ENCODE measurements at regions not wholly inside any gene's neighbourhood (a gene's known extent, or its start where the extent isn't known, plus 50 kb on each side); places are given as distances from the start of the nearest gene placed in this dataset.

DNA sequence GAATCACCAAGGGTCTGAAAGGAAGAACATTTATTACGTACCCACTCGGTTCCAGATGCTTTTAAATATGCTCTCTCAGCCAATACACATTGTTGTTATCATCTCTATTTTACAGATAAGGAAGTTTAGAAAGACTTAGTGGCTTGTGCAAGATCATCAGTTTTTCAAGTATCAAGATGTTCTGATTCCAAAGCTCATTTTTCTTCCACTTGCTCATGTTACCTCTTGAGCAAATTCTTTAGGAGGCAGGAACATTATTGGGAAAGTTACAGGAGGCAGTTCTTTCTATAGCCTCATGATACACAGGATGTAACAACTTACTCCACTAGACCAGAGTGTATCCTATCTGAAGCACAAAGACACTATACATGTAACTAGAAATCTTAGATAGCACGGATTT, 65.0 kb upstream of the MMADHC start:
- H3K4me1 Mint-ChIP-seq: no peaks in the 10 kb centered on the region
- Histone ChIP-seq H3K36me3 (ENCODE audit: control insufficient read depth in 2 of 3, insufficient read depth in 3 of 3, low read length in 3 of 3) (no peaks in the 10 kb centered on the region), H3K4me3 (ENCODE audit: low read length) (no peak overlapping the region), H3K27ac (ENCODE audit: low read depth, low read length) (no peak overlapping the region), H3K9me3 (ENCODE audit: control insufficient read depth in 2 of 3, low read length in 3 of 3) (no peaks in the 10 kb centered on the region), H3K4me1 (ENCODE audit: control insufficient read depth in 2 of 2, insufficient read depth in 2 of 2, low read length in 2 of 2) (no peaks in the 10 kb centered on the region), H3K27me3 (ENCODE audit: control insufficient read depth in 2 of 2, insufficient read depth in 2 of 2, low read length in 2 of 2) (no peaks in the 10 kb centered on the region)
- H3K27me3 Mint-ChIP-seq: peaks cover 0 to 18% (median 4%) of the 10 kb centered on the region in 5 donors
- no peaks in the 10 kb centered on the region for H3K36me3 Mint-ChIP-seq
- CTCF ChIA-PET: no interaction called here
- intact Hi-C loops (cut with micrococcal nuclease): no loop called here
- DNase-seq: no peak
- peaks cover 0 to 6% (median 2%) of the 10 kb centered on the region in 11 donors for H3K9me3 Mint-ChIP-seq
- ATAC-seq: no peak
- POLR2A ChIA-PET: no interaction called here
- no peak overlapping the region for H3K4me3 Mint-ChIP-seq
- no peak overlapping the region for H3K27ac Mint-ChIP-seq

DNA sequence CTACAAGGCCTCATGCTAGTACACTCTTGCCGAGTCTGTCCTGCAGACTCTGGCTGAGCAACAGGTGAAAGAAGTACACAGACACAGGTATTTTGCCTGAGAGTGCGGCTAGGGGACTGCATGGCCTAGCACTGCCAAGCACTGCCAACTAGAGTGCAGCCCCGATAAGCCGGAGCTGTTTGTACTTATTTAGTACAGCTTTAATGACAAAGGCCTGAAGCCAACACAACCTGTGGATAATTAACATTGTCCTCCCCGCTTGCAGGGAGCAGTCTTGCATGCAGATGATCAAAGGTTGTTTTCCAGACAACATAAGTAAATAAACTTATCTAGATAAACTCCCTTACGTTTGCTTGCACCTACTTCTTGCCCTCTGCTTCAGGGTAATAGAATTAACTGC, 63.7 kb upstream of the MMADHC start:
- no peaks in the 10 kb centered on the region for H3K36me3 ChIP-seq (ENCODE audit: control insufficient read depth in 2 of 3, insufficient read depth in 3 of 3, low read length in 3 of 3)
- H3K4me3 ChIP-seq (ENCODE audit: low read length): no peak overlapping the region
- H3K9me3 Mint-ChIP-seq: peaks cover 0 to 10% (median 2%) of the 10 kb centered on the region in 11 donors
- H3K36me3 Mint-ChIP-seq: no peaks in the 10 kb centered on the region
- no peaks in the 10 kb centered on the region for H3K9me3 ChIP-seq (ENCODE audit: control insufficient read depth in 2 of 3, low read length in 3 of 3)
- no peak overlapping the region for H3K27ac ChIP-seq (ENCODE audit: low read depth, low read length)
- H3K4me1 Mint-ChIP-seq: no peaks in the 10 kb centered on the region
- ATAC-seq (no peak), DNase-seq (no peak)
- CTCF ChIA-PET: no interaction called here
- peaks cover 0 to 27% (median 7%) of the 10 kb centered on the region in 5 donors for H3K27me3 Mint-ChIP-seq
- intact Hi-C loops (cut with micrococcal nuclease): no loop called here
- H3K27ac Mint-ChIP-seq: no peak overlapping the region
- H3K27me3 ChIP-seq (ENCODE audit: control insufficient read depth in 2 of 2, insufficient read depth in 2 of 2, low read length in 2 of 2): no peaks in the 10 kb centered on the region
- no peak overlapping the region for H3K4me3 Mint-ChIP-seq
- no peaks in the 10 kb centered on the region for H3K4me1 ChIP-seq (ENCODE audit: control insufficient read depth in 2 of 2, insufficient read depth in 2 of 2, low read length in 2 of 2)
- POLR2A ChIA-PET: no interaction called here

DNA sequence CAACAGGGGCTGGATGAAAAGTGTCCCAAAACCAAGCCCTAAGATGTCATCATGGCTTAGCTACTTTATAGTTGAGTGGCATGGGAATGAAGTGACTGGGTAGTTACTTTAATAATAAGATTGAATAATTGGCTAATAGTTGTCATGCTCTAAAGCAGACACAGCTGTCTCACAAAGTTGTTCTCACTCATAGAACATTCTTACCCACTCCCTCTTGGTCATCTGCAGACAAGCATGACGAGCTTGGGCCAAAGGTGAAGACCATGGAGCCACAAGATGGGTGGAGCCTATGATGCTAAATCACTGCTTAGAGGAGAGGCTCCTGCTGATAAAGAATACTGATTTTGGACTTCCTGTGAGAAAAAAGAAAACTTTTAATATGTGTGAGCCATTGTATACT, 62.4 kb upstream of the MMADHC start:
- no peak for ATAC-seq
- no peak for DNase-seq
- Histone ChIP-seq H3K27me3 (ENCODE audit: control insufficient read depth in 2 of 2, insufficient read depth in 2 of 2, low read length in 2 of 2) (no peaks in the 10 kb centered on the region), H3K27ac (ENCODE audit: low read depth, low read length) (no peak overlapping the region), H3K4me3 (ENCODE audit: low read length) (no peak overlapping the region), H3K9me3 (ENCODE audit: control insufficient read depth in 2 of 3, low read length in 3 of 3) (no peaks in the 10 kb centered on the region), H3K4me1 (ENCODE audit: control insufficient read depth in 2 of 2, insufficient read depth in 2 of 2, low read length in 2 of 2) (no peaks in the 10 kb centered on the region), H3K36me3 (ENCODE audit: control insufficient read depth in 2 of 3, insufficient read depth in 3 of 3, low read length in 3 of 3) (no peaks in the 10 kb centered on the region)
- no peaks in the 10 kb centered on the region for H3K36me3 Mint-ChIP-seq
- peaks cover 0 to 8% (median 0%) of the 10 kb centered on the region in 11 donors for H3K9me3 Mint-ChIP-seq
- ChIA-PET CTCF (no interaction called here), POLR2A (no interaction called here)
- peaks cover 0 to 31% (median 7%) of the 10 kb centered on the region in 5 donors for H3K27me3 Mint-ChIP-seq
- H3K4me3 Mint-ChIP-seq: no peak overlapping the region
- intact Hi-C loops (cut with micrococcal nuclease): no loop called here
- no peak overlapping the region for H3K27ac Mint-ChIP-seq
- no peaks in the 10 kb centered on the region for H3K4me1 Mint-ChIP-seq

DNA sequence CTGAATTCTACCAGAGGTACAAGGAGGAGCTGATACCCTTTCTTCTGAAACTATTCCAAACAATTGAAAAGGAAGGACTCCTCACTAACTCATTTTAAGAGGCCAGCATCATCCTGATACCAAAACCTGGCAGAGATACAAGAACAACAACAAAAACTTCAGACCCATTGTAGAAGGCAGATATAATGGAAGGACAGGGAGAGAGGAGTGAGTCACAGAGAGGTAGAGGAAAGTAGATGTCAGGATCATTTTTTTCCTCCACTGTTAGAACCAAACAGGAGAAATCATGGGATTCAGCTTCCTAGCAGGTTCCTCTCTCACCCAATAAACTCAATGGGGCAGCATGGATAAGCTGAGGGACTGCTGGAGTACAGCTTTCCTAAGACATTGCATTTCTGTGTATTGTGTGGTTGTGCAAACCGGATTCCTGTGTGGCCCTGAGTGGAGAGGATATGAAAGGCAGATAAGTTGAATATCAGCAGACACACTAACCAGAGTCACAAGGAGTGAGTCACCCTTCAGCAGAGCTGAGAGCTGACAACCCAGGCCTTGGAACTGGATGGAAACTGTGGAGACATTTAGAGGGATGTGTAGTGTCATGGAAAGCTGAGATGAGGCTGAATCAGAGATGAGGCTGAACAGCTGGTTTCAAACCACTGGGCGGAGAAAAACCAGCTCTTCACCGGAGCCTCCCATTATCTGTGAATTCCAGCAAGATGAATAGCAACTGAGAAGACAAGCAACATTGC, 60.9 kb upstream of the MMADHC start:
- H3K4me3 Mint-ChIP-seq: no peak overlapping the region
- no peaks in the 10 kb centered on the region for H3K9me3 ChIP-seq (ENCODE audit: control insufficient read depth in 2 of 3, low read length in 3 of 3)
- no peaks in the 10 kb centered on the region for H3K4me1 ChIP-seq (ENCODE audit: control insufficient read depth in 2 of 2, insufficient read depth in 2 of 2, low read length in 2 of 2)
- H3K9me3 Mint-ChIP-seq: peaks cover 0 to 11% (median 3%) of the 10 kb centered on the region in 11 donors
- H3K27ac ChIP-seq (ENCODE audit: low read depth, low read length): no peak overlapping the region
- H3K27me3 ChIP-seq (ENCODE audit: control insufficient read depth in 2 of 2, insufficient read depth in 2 of 2, low read length in 2 of 2): no peaks in the 10 kb centered on the region
- POLR2A ChIA-PET: no interaction called here
- H3K27ac Mint-ChIP-seq: no peak overlapping the region
- H3K4me1 Mint-ChIP-seq: no peaks in the 10 kb centered on the region
- intact Hi-C loops (cut with micrococcal nuclease): no loop called here
- peaks cover 0 to 34% (median 9%) of the 10 kb centered on the region in 5 donors for H3K27me3 Mint-ChIP-seq
- no peaks in the 10 kb centered on the region for H3K36me3 ChIP-seq (ENCODE audit: control insufficient read depth in 2 of 3, insufficient read depth in 3 of 3, low read length in 3 of 3)
- no peak for DNase-seq
- CTCF ChIA-PET: interaction anchor here (0.7 kb wide), 1 partner anchor 1761 kb away, joined by 3 read pairs; no protein-coding TSS in a partner anchor
- H3K36me3 Mint-ChIP-seq: peaks cover 0 to 5% (median 0%) of the 10 kb centered on the region in 5 donors
- no peak overlapping the region for H3K4me3 ChIP-seq (ENCODE audit: low read length)
- ATAC-seq: no peak

DNA sequence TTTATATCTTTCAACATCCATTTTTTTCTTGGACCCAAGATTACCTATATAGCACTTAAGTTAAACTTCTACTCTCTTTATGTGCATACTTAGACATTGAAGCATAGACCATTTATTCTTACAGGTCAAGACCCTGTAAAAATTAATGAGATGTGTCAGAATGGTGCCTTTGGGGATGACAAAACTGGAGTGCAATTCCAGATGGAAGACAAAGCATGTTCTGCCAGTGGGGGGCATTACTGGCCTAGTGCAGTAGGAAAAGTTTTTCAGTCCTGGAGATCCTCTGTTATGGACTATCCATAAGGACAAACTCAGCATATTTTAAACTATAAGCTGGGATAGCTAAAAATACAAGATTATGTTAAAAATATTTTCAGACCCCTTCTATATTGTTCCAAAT, 57.8 kb upstream of the MMADHC start:
- H3K36me3 Mint-ChIP-seq: peaks cover 0 to 5% (median 0%) of the 10 kb centered on the region in 5 donors
- Histone ChIP-seq H3K4me1 (ENCODE audit: control insufficient read depth in 2 of 2, insufficient read depth in 2 of 2, low read length in 2 of 2) (no peaks in the 10 kb centered on the region), H3K4me3 (ENCODE audit: low read length) (no peak overlapping the region), H3K9me3 (ENCODE audit: control insufficient read depth in 2 of 3, low read length in 3 of 3) (no peaks in the 10 kb centered on the region), H3K27ac (ENCODE audit: low read depth, low read length) (no peak overlapping the region), H3K36me3 (ENCODE audit: control insufficient read depth in 2 of 3, insufficient read depth in 3 of 3, low read length in 3 of 3) (no peaks in the 10 kb centered on the region), H3K27me3 (ENCODE audit: control insufficient read depth in 2 of 2, insufficient read depth in 2 of 2, low read length in 2 of 2) (no peaks in the 10 kb centered on the region)
- no peak for ATAC-seq
- no peak overlapping the region for H3K27ac Mint-ChIP-seq
- H3K4me1 Mint-ChIP-seq: no peaks in the 10 kb centered on the region
- no peak for DNase-seq
- H3K27me3 Mint-ChIP-seq: peaks cover 0 to 39% (median 15%) of the 10 kb centered on the region in 5 donors
- ChIA-PET POLR2A (no interaction called here), CTCF (no interaction called here)
- peaks cover 0 to 11% (median 5%) of the 10 kb centered on the region in 11 donors for H3K9me3 Mint-ChIP-seq
- intact Hi-C loops (cut with micrococcal nuclease): no loop called here
- H3K4me3 Mint-ChIP-seq: no peak overlapping the region

Data from naive thymus-derived CD4-positive, alpha-beta T cell (primary cell).